ENCODE measurements at regions not wholly inside any gene's neighbourhood (a gene's known extent, or its start where the extent isn't known, plus 50 kb on each side); places are given as distances from the start of the nearest gene placed in this dataset.

GRCh38 chr9:78939311-78940065 lies 632.3 kb upstream of the TLE4 start:
- H3K4me2 ChIP-seq (ENCODE audit: low read depth, low read length), result no peak overlapping the region
- no peaks in the 10 kb centered on the region for H3K27me3 ChIP-seq (replicated peaks; ENCODE audit: insufficient read depth, low read length)
- no peaks in the 10 kb centered on the region for H3K79me2 ChIP-seq (ENCODE audit: low read length)
- H3F3A ChIP-seq (ENCODE audit: insufficient read depth, low read length), result no peaks in the 10 kb centered on the region
- H4K20me1 ChIP-seq (ENCODE audit: insufficient read depth, low read length), result no peaks in the 10 kb centered on the region
- H3K36me3 ChIP-seq (replicated peaks; ENCODE audit: insufficient read depth, low read length), result no peaks in the 10 kb centered on the region
- H3K4me3 ChIP-seq (ENCODE audit: low read length), result no peak overlapping the region
- no peaks in the 10 kb centered on the region for H3K4me1 ChIP-seq (ENCODE audit: low read length)
- DNase-seq, result no peak
- no peak overlapping the region for H3K27ac ChIP-seq (ENCODE audit: low read length)
- no peaks in the 10 kb centered on the region for H3K9me2 ChIP-seq (replicated peaks; ENCODE audit: insufficient read depth, low read length)
- H2AFZ ChIP-seq (ENCODE audit: low read length), result no peak overlapping the region
- no peak overlapping the region for H3K9ac ChIP-seq (ENCODE audit: low read length)
- no peaks in the 10 kb centered on the region for H3K9me3 ChIP-seq (replicated peaks; ENCODE audit: insufficient read depth, low read length)
- TF ChIP-seq EZH2phosphoT487 (IDR thresholded peaks at IDR 0.05; ENCODE audit: low read length) (no peak), EZH2 (optimal IDR thresholded peaks at IDR 0.05; ENCODE audit: low read depth, low read length) (no peak), CTCF (IDR thresholded peaks at IDR 0.05; ENCODE audit: low read length) (no peak)

GRCh38 chr9:78940121-78940855 lies 631.5 kb upstream of the TLE4 start:
- H3K4me3 ChIP-seq (ENCODE audit: low read length), result no peak overlapping the region
- no peaks in the 10 kb centered on the region for H4K20me1 ChIP-seq (ENCODE audit: insufficient read depth, low read length)
- no peak for DNase-seq
- TF ChIP-seq CTCF (IDR thresholded peaks at IDR 0.05; ENCODE audit: low read length) (no peak), EZH2phosphoT487 (IDR thresholded peaks at IDR 0.05; ENCODE audit: low read length) (no peak), EZH2 (optimal IDR thresholded peaks at IDR 0.05; ENCODE audit: low read depth, low read length) (no peak)
- H3K27me3 ChIP-seq (replicated peaks; ENCODE audit: insufficient read depth, low read length), result no peaks in the 10 kb centered on the region
- no peaks in the 10 kb centered on the region for H3F3A ChIP-seq (ENCODE audit: insufficient read depth, low read length)
- H3K79me2 ChIP-seq (ENCODE audit: low read length), result no peaks in the 10 kb centered on the region
- no peak overlapping the region for H2AFZ ChIP-seq (ENCODE audit: low read length)
- H3K9me2 ChIP-seq (replicated peaks; ENCODE audit: insufficient read depth, low read length), result no peaks in the 10 kb centered on the region
- no peak overlapping the region for H3K4me2 ChIP-seq (ENCODE audit: low read depth, low read length)
- H3K9me3 ChIP-seq (replicated peaks; ENCODE audit: insufficient read depth, low read length), result no peaks in the 10 kb centered on the region
- no peaks in the 10 kb centered on the region for H3K36me3 ChIP-seq (replicated peaks; ENCODE audit: insufficient read depth, low read length)
- H3K27ac ChIP-seq (ENCODE audit: low read length), result no peak overlapping the region
- no peak overlapping the region for H3K9ac ChIP-seq (ENCODE audit: low read length)
- H3K4me1 ChIP-seq (ENCODE audit: low read length), result no peaks in the 10 kb centered on the region

- H3K79me2 ChIP-seq (ENCODE audit: low read length), result no peaks in the 10 kb centered on the region
- H4K20me1 ChIP-seq (ENCODE audit: insufficient read depth, low read length), result no peaks in the 10 kb centered on the region
- H3K27ac ChIP-seq (ENCODE audit: low read length), result no peak overlapping the region
- no peak overlapping the region for H3K4me2 ChIP-seq (ENCODE audit: low read depth, low read length)
- no peak for TF ChIP-seq CTCF (IDR thresholded peaks at IDR 0.05; ENCODE audit: low read length)
- TF ChIP-seq EZH2phosphoT487 (IDR thresholded peaks at IDR 0.05; ENCODE audit: low read length), result no peak
- TF ChIP-seq EZH2 (optimal IDR thresholded peaks at IDR 0.05; ENCODE audit: low read depth, low read length), result no peak
- no peaks in the 10 kb centered on the region for H3K9me3 ChIP-seq (replicated peaks; ENCODE audit: insufficient read depth, low read length)
- no peaks in the 10 kb centered on the region for H3K36me3 ChIP-seq (replicated peaks; ENCODE audit: insufficient read depth, low read length)
- no peak overlapping the region for H3K4me3 ChIP-seq (ENCODE audit: low read length)
- H3K27me3 ChIP-seq (replicated peaks; ENCODE audit: insufficient read depth, low read length), result no peaks in the 10 kb centered on the region
- no peak overlapping the region for H2AFZ ChIP-seq (ENCODE audit: low read length)
- H3K4me1 ChIP-seq (ENCODE audit: low read length), result no peaks in the 10 kb centered on the region
- no peaks in the 10 kb centered on the region for H3K9me2 ChIP-seq (replicated peaks; ENCODE audit: insufficient read depth, low read length)
- no peaks in the 10 kb centered on the region for H3F3A ChIP-seq (ENCODE audit: insufficient read depth, low read length)
- H3K9ac ChIP-seq (ENCODE audit: low read length), result no peak overlapping the region
- DNase-seq, result no peak
These were observed 617.5 kb upstream of the TLE4 start for GRCh38 chr9:78954286-78954685.
